ENCODE measurements at regions not wholly inside any gene's neighbourhood (a gene's known extent, or its start where the extent isn't known, plus 50 kb on each side); places are given as distances from the start of the nearest gene placed in this dataset.

DNA sequence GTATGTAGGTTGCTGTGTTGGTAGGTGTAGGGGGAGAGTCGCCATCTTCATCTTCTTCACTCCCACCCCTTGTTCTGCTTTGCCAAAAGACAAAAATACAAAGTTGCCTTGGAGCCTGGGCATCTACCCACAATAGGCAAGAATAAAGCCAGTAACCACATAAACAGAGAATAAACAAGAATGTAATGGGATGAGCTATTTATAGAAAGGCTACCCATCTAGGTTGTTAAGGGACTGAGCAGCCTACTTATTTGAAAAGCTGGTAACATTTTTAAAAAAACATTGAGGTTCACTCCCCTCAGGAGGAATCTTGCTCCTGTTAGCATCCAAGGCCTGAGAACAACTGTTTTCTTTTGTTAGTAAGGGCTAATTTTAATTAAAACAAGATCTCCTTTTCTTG lies 301.4 kb upstream of the STXBP5 start:
- TF ChIP-seq, protein P1, sequence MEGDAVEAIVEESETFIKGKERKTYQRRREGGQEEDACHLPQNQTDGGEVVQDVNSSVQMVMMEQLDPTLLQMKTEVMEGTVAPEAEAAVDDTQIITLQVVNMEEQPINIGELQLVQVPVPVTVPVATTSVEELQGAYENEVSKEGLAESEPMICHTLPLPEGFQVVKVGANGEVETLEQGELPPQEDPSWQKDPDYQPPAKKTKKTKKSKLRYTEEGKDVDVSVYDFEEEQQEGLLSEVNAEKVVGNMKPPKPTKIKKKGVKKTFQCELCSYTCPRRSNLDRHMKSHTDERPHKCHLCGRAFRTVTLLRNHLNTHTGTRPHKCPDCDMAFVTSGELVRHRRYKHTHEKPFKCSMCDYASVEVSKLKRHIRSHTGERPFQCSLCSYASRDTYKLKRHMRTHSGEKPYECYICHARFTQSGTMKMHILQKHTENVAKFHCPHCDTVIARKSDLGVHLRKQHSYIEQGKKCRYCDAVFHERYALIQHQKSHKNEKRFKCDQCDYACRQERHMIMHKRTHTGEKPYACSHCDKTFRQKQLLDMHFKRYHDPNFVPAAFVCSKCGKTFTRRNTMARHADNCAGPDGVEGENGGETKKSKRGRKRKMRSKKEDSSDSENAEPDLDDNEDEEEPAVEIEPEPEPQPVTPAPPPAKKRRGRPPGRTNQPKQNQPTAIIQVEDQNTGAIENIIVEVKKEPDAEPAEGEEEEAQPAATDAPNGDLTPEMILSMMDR (conservative IDR thresholded peaks at IDR 0.05) = no peak
- no peak for TF ChIP-seq EZH2 (IDR thresholded peaks at IDR 0.05; ENCODE audit: low read depth)
